GM23338 (cell line): ENCODE measurements at regions not wholly inside any gene's neighbourhood (a gene's known extent, or its start where the extent isn't known, plus 50 kb on each side); places are given as distances from the start of the nearest gene placed in this dataset.

Experiments used
- CREB1 ChIP-seq: fragments of 250-450 bp; sonication (Bioruptor Pico); IDR thresholded peaks from 2 replicates; pipeline ENCODE4 v1.5.0; 2020; ENCODE audit warnings: low read depth, mild to moderate bottlenecking, moderate library complexity
- CTCF ChIP-seq, 2 experiments: fragments of 200-600 bp in 1 of 2; sonication (generic) in 1 of 2; conservative IDR thresholded peaks; 2 replicates each; pipeline versions ENCODE4 v1.5.1 to v1.6.1; 2016 to 2017; ENCODE audit warnings: antibody characterized with exemption in 2 of 2, low read depth in 2 of 2, mild to moderate bottlenecking in 2 of 2, moderate library complexity in 1 of 2
- ETS1 ChIP-seq: IDR thresholded peaks from 2 replicates; pipeline ENCODE4 v1.6.1; 2016; ENCODE audit warnings: antibody characterized with exemption
- EZH2 ChIP-seq: fragments of 200-600 bp; sonication (generic); IDR thresholded peaks from one replicate; pipeline ENCODE4 v1.8.0; 2017; ENCODE audit warnings: antibody characterized with exemption, mild to moderate bottlenecking, low read depth; ENCODE audit not compliant: unreplicated experiment
- EZH2phosphoT487 ChIP-seq: fragments of 200-600 bp; sonication (generic); IDR thresholded peaks from one replicate; pipeline ENCODE4 v1.8.1; 2018; ENCODE audit warnings: antibody characterized with exemption; ENCODE audit not compliant: unreplicated experiment
- POLR2AphosphoS5 ChIP-seq: IDR thresholded peaks from 2 replicates; pipeline ENCODE4 v1.6.1; 2016; ENCODE audit warnings: antibody characterized with exemption, low read depth
- REST ChIP-seq: IDR thresholded peaks from one replicate; pipeline ENCODE4 v1.6.1; 2018; ENCODE audit warnings: antibody characterized with exemption; ENCODE audit not compliant: unreplicated experiment
- ZNF114 ChIP-seq: fragments of 250-450 bp; sonication (Bioruptor Pico); IDR thresholded peaks from 2 replicates; pipeline ENCODE4 v1.5.0; 2020; ENCODE audit warnings: mild to moderate bottlenecking, moderate library complexity

GRCh38 chr12:43004908-43005307, 415.4 kb upstream of the PRICKLE1 start:
- no peak for TF ChIP-seq CTCF (conservative IDR thresholded peaks at IDR 0.05; ENCODE audit: low read depth in 2 of 2)
- no peak for TF ChIP-seq EZH2phosphoT487
- TF ChIP-seq EZH2, result no peak
- TF ChIP-seq ETS1, result no peak
- TF ChIP-seq POLR2AphosphoS5, result no peak
- no peak for TF ChIP-seq REST
- TF ChIP-seq ZNF114 (CRISPR knock-in tag), result no peak
- TF ChIP-seq CREB1, result no peak
